ENCODE measurements at regions not wholly inside any gene's neighbourhood (a gene's known extent, or its start where the extent isn't known, plus 50 kb on each side); places are given as distances from the start of the nearest gene placed in this dataset.
"Not testable (repeated sequence)": the region's sequence is repeated elsewhere in the genome, so short reads cannot be mapped to it uniquely, and the experiment has no call there.

DNA sequence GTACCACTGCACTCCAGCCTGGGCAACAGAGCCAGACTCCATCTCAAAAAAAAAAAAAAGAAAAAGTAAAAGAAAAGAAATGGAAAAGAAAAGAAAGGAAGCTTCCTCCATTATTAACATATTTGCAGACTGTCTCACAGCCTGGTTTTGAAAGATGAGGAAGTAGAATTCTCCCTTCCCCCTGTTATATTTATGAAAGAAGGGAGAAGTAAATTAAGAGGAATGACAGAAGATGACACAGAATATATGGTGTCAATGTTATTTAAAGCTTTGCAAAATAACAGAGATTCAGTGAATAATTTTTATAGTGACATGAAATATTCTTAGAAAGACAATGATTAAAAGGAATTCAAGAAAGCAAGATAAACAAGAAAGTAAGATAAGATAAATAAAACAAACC lies 83.7 kb upstream of the PRSS16 start:
- no peak for DNase-seq

DNA sequence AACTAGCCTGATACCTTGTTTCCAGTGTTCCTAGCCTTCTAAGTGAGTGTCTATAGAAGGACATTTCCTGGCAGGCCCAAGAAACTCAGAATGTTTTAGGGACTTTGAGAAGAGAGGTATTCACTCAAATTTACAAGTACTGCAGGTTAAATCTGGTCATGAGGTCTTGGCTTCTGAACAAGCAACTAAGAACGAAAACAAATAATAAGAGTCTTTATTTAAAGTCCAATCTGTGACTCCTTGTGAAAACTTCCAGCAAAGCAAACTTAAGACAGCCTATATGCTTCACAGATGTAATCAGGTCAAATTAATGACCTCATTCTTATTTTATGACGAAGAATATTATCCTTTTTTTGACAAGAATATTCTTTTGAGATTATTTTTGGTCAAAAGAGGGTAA lies 79.4 kb upstream of the PRSS16 start:
- DNase-seq, result no peak

DNA sequence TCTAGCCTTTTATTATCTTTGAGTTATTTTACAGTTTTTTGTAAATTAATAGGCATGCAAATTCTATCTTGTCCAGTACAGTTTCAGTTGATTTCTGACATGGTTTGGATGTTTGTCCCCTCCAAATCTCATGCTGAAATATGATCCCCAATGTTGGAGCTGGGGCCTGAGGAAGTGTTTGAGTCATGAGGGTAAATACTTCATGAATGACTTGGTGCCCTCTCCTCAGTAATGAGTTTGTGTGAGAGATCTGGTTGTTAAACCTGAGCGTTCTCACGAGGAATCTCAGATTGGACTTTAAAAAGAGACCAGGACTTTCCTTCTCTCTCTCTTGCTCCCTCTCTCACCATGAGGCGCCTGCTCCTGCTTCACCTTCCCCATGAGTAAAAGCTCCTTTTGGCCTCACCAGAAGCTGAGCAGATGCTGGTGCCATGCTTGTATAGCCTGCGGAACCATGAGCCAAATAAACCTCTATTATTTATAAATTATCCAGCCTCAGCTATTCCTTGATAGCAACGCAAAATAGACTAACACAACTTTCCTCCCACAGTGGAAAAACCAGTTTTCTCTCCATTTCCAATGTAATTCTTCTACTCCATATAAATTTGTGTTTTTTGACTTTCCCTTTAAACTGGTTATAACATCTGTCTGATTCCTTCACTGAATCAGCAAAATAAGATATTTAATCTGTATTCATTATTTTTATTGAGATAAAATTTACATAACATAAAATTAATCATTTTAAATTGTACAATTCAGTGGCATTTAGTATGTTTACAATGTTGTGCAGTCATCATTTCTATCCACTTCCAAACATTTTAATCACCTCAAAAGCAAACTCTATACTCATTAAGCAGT lies 78.7 kb upstream of the PRSS16 start:
- no peak for DNase-seq

DNA sequence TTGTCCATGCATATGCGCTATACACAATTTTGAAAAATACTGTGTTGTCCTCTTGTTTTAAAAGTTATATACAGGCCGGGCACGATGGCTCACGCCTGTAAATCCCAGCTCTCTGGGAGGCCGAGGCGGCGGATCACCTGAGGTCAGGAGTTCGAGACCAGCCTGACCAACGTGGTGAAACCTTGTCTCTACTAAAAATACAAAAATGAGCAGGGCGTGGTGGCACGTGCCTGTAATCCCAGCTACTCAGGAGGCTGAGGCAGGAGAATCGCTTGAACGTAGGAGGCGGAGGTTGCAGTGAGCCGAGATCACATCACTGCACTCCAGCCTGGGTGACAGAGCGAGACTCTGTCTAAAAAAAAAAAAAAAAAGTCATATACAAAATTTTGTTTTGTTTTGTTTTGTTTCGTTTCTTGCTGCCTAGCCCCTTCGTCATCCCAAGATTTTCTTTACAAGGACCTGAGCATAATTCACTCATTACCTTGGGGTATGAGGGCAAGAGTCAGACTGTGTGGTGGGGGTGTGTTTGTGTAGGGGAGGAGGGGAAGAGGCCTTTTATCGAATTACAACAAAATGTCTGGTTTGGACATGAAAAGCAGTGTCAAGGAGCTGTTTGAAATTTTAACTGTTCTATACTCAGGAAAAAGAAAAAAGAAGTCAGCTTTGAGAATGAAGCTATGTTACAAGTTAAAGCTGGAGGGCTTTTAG lies 74.8 kb upstream of the PRSS16 start:
- not testable (repeated sequence) for DNase-seq

DNA sequence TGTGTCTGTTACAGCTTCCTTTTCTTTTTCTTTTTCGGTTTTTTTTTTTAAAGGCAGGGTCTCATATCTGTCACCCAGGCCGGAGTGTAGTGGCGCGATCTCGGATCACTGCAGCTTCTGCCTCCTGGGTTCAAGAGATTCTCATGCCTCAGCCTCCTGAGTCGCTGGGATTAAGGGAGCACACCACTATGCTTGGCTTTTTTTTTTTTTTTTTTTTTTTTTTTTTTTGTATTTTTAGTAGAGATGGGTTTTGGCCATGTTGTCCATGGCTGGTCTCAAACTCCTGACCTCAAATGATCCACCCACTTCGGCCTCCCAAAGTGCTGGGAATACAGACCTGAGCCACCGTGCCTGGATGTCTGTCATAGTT lies 74.3 kb upstream of the PRSS16 start:
- DNase-seq, result not testable (repeated sequence)

DNA sequence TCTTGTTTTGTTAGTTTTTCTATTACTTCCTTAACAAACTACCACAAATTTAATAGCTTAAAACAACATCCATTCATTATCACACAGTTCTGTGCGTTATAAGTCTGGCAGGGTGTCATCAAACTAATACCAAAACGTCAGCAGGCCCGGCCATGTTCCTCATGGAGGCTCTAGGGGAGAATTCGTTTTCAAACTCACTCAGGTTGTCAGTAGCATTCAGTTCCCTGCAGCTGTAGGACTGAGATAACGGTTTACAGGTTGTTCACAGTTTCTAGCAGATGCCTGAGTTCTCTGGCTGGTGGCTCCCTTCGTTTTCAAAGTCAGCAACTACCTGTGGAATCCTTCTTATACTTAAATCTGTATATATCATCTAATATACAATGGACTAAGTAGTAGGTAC lies 72.5 kb upstream of the PRSS16 start:
- DNase-seq, result no peak

DNA sequence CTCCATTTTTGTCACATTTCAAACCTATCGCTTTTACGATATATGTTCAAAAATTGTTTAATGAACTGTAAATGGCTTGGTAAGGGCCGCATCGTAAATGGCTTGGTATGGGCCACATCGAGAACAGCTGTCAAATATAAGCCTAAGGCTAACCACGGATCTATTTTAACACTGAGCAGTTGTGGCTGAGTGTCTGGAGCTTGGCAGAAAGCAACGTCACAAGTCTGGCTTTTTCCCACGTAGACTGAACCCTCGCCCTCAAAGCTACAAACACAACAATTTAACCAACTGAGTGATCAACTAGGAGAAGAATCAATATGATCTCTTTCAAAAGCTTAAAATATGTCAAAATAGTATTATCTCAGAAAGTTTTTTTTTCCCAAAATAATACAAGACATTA lies 71.4 kb upstream of the PRSS16 start:
- no peak for DNase-seq

DNA sequence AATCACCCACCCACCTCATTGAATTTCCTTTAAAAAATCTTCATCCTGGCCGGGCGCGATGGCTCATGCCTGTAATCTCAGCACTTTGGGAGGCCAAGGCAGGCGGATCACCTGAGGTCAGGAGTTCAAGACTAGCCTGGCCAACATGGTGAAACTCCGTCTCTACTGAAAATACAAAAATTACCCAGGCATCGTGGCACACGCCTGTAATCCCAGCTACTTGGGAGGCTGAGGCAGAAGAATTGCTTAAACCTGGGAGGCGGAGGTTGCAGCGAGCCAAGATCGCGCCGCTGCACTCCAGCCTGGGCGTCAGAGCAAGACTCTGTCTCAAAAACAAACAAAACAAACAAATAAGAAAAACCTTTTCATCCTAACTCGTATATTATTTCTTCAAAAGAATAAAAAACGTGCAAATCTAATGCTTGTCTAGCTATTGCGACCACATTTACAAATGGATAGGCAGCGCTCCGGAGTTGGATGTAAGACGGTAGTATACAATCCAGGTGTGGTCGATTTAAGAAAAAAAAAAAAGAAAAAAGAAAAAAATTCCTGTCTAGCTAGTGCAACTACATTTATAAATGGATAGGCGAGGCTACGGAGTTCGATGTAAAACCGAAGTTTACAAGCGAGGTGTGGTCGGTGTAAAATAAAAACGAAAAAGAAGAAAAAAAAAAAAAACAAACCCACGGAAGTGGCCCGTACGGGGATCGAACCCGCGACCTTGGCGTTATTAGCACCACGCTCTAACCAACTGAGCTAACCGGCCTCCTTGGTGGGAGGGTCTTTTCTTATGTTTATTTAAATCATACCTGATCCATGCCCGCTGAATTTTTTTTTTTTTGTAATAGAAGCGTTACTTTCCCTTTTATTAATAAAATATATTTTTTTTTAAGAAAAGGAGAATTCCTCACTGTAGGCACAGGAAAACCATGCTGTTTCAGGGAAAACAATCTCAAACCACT lies 70.7 kb upstream of the PRSS16 start:
- DNase-seq, result no peak

DNA sequence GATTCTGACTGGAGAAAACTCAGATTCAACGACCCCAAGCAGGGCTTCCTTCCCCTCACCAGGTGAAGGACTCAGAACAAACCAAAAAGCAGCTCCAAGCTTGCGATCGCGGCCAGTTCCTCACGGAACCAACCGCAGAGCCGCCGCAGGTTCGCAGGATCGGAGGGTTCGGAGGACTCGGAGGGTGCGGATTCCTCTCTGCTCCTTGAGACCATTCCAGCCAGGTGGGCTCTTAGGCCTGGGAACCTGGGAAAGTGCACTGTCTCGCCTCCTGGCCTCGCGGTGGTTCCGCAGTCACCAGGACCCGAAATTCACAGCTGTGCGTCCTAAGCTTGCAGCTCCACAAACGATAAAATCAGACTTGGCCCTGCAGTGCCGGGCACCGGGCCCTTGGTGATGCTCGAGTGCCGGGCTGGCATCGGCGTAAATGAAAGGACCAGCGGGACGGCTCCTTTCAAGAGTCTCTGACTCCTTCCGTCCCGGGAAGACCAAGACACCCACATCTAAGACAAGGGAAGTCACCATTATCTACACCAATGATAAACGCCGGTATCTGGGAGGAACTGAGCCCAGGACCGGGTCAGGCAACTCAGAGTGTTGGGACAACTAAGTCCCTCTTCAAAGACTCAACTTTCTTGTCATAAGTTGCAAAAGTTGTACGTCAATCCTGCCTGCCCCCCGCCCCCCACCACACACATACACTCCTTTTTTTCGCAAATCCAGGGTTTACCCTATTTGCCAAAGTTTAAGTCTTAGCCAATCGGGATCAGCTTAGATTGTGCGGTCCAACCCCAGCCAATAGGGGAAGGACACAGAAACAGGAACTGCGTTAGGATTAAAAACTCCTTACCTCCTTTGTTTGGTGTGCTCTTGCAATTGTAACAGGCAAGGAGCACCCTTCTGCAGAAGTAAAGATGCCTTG lies 69.8 kb upstream of the PRSS16 start:
- DNase-seq, result no peak

DNA sequence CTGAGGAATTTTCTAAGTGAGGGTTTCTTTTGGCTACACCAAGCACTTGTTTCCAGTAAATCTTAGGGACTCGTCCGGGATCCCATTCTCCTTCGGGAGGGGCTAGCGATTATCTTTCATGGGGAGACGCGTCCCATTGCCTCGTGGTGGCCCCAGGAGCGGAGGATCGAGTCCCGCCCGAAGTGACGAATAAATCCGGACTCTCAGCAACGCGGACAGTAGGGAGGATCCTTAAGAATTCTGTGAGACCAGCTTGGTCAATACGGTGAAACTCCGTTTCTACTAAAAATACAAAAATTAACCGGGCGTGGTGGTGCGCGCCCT lies 69.1 kb upstream of the PRSS16 start:
- no peak for DNase-seq

DNA sequence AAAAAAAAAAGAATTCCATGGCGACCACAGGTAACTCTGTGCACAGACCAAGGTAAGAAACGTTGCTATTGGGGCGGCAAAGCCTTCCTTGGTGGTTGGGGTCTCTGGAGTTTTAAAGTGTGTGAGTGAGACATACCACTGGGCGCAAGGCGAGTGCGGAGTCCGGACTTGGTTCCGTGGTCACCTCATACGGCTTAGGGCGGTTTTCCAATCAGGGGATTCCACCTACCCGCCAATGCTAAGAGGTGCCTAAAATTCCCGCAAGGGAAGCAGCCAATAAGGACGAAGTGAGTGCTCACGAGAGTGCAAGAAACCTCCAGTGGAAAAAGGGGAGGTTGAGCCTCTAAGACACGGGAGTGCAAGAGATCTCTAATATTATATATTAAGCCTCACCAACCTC lies 68.6 kb upstream of the PRSS16 start:
- DNase-seq, result no peak

DNA sequence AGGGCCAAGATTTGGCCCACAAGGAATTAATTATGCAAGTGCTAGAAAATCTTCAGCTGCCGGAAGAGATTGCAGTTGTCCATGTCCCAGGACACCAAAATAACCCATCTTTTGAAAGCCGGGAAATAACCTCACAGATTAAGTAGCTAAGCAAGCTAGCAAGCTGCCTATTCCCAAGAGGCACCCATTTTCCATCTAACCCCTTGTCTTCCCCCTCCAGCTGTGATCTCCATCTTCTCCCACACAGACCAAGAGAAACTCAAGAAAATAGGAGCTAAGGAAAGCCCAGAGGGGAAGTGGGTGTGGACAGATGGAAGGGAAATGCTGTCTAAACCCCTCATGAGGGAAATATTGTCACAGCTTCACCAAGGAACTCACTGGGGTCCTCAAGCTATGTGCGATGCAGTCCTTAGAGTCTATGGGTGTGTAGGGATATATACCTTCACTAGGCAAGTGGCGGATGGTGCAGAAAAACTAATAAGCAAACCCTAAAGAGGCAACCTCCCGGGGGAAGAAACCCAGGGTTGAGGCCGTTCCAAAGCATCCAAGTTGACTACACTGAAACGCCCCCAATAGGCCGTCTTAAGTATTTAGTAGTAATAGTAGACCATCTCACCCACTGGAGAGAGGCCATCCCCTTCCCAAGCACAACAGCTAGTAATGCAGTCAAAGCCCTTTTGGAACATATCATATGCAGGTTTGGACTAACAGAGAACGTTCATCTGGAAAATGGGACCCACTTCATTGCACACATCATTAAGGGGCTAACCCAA lies 64.3 kb upstream of the PRSS16 start:
- DNase-seq, result no peak

DNA sequence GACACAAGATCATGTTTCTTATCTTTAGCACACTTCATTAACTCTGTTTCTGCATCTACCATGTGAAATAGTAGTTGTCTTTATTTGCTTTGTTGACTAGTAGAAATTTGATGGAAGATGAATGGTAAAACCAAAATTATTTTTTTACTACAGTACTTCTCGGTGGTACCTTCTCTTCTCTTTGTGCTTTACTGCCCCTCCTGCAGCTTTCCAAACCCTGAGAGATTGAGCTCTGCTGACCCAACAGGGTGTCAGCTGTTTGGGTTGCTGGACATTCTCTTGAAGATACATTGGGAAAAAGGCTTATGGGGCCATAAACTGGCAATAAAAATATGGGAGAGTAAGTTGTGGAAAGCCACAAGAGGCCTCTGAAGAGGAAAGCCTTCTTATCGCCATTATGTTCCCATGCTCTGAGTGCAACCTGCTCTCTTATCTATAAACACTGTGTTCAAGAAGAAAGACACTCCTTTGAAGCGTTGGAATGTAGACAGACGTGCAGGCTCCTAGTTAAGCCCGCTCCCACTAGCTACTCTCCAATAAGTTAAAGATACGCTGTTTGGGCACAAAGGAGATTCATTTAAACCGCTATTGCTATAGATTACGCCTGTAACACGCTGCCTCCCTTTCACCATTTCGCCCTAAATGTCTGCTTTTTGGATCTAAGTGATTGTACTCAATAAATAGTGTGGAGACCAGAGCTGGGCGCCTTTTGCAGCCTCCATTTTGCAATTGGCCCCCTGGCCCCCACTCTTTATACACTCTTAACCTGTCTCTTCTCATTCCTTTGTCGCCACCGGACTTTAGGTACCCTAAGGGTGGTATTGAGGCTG lies 60.1 kb upstream of the PRSS16 start:
- no peak for DNase-seq

DNA sequence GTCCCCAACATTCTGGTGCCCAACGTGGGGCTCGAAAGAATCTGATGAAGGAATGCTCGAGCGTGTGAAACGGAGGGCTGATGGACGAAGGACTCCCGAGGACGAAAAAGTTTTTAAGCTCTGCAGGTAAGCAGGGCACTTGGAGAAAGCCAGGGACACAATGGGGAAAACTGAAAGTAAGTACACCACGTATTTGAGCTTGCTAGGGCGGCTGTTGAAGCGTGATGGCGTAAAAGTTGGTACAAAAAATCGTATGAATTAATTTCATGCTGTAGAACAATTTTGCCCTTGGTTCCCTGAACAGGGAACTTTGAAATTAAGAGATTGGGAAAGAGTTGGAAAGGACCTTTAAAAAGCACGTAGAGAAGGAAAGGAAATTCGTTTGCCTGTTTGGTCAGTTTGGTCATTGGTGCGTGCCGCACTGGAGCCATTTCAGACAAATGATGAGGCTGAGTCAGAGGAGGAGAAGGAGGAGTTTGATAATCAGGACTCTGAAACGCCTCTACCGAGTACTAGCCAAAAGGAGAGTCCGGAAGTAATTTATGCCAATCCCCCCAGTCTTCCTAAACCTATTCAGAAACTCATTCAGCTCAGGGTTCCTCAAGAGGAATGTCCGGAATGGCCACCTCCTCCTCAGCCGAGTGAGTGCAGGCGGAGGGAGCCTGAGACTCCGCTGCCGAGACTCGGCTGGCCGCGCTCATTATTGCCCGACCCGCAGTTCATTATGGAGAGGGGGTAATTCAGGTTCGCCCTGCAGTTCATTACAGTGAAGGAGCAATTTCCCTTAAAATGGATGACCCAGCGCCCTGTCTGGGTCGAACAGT lies 59.2 kb upstream of the PRSS16 start:
- DNase-seq, result no peak

DNA sequence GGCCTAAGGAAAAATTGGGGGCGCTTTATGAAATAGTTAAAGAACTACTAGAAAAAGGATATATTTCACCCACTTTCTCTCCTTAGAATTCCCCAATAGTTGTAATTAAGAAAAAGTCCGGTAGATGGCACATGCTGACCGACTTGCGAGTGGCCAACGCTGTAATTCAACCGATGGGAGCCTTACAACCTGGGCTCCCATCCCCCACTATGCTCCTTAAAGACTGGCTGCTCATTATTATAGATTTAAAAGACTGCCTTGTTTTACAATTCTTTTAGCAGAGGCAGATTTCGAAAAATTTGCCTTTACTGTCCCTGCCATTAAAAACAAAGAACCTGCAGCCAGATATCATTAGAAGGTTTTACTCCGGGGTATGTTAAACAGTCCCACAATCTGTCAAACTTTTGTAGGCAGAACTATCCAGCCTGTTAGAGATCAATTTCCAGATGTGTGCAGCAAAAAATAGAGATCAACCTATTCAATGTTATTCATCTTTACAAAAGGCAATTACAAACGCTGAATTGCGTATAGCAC lies 58.5 kb upstream of the PRSS16 start:
- DNase-seq, result no peak

DNA sequence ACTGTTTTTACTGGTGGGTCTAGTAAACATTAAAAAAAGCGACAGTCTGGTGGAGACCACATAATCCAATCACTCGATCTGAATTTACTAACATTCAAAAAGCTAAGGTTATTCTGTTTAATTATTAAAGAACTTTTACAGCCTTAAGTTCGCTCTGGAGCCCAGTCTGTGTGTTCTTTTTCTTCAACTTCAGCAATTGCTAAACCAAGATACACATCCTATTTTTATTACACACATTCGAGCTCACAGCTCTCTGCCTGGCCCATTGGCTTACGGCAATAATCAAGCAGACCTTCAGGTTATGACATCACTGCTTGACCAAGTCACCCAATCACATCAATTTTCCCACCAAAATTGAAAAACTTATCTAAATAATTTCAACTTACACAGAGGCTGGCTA lies 57.4 kb upstream of the PRSS16 start:
- no peak for DNase-seq

DNA sequence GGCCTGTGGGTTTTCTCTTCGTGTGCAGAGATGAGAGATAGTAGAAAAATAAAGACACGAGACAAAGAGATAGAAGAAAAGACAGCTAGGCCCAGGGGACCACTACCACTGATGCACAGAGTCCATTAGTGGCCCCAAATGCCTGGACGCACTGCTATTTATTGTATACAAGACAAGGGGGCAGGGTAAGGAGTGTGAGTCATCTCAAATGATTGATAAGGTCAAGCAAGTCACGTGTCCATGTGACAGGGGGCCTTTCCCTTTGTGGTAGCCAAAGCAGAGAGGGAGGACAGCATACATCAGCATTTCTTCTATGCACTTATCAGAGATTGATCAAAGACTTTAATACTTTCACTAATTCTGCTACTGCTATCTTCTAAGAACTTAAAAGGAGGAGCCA lies 53.0 kb upstream of the PRSS16 start:
- not testable (repeated sequence) for DNase-seq

DNA sequence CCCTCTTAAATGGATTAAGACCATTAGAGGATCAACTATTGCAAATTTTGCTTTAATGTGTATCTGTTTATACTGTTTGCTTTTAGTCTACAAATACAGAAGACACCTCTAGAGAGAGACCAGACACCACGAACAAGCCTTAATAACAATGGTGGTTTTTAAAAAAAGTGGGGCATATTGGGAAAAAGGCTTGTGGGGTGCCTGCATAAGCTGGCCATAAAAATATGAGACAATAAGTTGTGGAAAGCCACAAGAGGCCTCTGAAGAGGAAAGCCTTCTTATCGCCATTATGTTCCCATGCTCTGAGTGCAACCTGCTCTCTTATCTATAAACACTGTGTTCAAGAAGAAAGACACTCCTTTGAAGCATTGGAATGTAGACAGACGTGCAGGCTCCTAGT lies 52.0 kb upstream of the PRSS16 start:
- DNase-seq, result not testable (repeated sequence)
